ENCODE measurements at regions not wholly inside any gene's neighbourhood (a gene's known extent, or its start where the extent isn't known, plus 50 kb on each side); places are given as distances from the start of the nearest gene placed in this dataset.

- DNase-seq (ENCODE audit: low read depth in 3 of 3): no peak
Observed at GRCh38 chr10:126847666-126848065, 57.6 kb upstream of the DOCK1 start.

DNA sequence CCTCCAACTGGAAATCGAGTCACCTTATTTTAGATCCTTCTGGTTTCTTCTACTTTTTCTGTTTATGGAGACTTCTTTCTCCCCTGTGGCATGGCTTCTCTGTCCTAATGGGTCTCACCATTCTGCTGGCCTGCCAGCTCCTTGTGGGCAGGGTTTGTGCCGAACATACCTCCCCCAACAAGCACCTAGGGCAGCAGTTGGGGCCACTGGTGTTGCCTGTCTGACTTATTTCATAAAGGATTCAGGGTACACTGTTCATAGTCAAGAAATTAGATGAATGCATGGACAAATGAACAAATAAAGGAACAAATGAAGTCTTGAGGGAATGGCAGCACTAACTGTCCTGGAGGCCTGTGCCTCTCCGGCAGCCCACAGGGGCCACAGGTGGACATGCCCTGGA, 55.6 kb upstream of the DOCK1 start:
- DNase-seq (ENCODE audit: low read depth in 3 of 3): no peak

DNA sequence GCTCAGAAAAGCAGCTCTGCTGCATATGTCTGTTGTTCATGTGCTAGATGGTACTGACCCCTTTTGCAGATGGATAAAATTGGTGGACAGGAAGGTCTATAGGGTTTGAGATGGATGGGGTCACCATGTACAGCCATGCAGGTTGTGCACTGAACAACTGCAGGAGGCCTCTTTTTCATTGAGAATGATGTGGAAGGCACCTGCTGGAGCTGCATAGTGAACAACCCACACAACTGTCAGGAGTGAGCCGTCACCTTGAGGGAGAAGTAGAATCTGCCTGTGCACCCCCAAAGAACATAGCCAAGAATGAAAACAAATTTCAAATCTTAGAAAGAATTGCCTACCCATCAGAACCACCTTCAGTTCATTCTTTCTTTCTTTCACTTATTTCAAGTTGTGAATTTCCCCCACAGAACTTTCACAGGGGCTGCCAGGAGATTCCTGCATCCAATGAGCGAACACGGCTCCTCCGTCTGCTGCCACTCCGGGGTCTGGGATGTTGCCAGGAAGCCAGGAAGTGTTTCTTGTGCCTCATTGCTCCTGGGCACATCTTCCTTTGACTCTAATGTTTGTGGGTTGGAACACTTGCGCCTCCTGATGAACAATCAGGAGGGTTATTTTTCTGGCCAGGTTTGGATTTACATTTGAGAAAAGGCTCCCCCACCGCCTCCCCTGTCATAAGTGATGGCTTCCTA, 53.7 kb upstream of the DOCK1 start:
- DNase-seq (ENCODE audit: low read depth in 3 of 3): no peak

DNA sequence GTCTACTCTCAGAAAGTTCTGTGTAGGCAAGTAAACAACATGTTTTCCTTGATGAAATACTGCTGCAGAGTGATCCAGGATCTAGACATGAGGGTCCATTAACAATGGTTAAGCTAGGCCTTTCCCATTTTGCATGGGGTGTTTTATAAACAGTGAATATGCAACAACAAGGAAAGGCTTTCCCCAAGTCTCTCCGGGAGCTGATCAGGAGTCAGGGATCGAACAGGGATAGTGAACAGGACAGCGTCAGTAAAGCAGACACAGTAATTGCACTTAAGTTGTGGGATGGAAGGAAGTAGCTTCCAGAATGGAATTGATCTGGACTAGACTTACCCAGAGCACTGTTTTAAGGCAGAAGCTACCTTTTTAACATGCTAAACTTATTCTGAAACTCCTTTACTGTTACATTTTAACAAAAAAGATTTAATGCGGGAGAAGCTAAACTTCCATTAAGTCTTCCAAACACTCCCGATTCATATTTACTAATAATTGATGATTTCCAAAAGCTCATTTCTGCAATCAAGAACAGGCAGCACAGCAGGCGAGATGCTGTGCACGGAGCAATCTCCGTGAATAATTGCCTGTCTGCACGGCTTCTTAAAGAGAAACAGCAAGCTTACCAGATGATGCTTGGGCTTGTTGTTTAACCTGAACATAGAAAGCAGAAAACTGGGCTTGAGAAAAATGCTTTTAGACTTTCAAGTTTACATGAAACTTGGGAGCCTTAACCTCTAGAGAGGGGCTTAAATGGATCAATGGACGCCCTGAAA, 50.3 kb upstream of the DOCK1 start:
- DNase-seq (ENCODE audit: low read depth in 3 of 3): no peak

Measured in stimulated activated CD4-positive, alpha-beta T cell treated with anti-CD3 and anti-CD28 coated beads, TNF-alpha, amount 100 ng/mL, for 24 hours (primary cell).